WERI-Rb-1 (cell line): ENCODE measurements at regions not wholly inside any gene's neighbourhood (a gene's known extent, or its start where the extent isn't known, plus 50 kb on each side); places are given as distances from the start of the nearest gene placed in this dataset.

ENCODE experiments used
- DNase-seq: peaks from one replicate; pipeline ENCODE4 v3.0.0-alpha.2; 2020
- H3K27ac ChIP-seq: fragments of 250-450 bp; sonication (Bioruptor Pico); 2 replicates; pipeline ENCODE4 v1.5.1; 2020; ENCODE audit warnings: mild to moderate bottlenecking, moderate library complexity
- H3K27me3 ChIP-seq: fragments of 250-450 bp; sonication (Bioruptor Pico); 2 replicates; pipeline ENCODE4 v1.5.1; 2021; ENCODE audit warnings: mild to moderate bottlenecking, low read depth, moderate library complexity; ENCODE audit not compliant: insufficient read depth, severe bottlenecking
- H3K36me3 ChIP-seq: fragments of 250-450 bp; sonication (Bioruptor Pico); 2 replicates; pipeline ENCODE4 v1.5.1; 2020; ENCODE audit warnings: mild to moderate bottlenecking, moderate library complexity
- H3K4me3 ChIP-seq: 2 replicates; pipeline ENCODE4 v1.5.1; 2011; ENCODE audit warnings: low read depth, mild to moderate bottlenecking, control low read depth, low read length
- H3K9me3 ChIP-seq: fragments of 250-450 bp; sonication (Bioruptor Pico); 2 replicates; pipeline ENCODE4 v1.5.1; 2021; ENCODE audit warnings: mild to moderate bottlenecking, moderate library complexity; ENCODE audit not compliant: severe bottlenecking
- TF ChIP-seq, protein P1 (sequence below): IDR thresholded peaks from 2 replicates; pipeline ENCODE4 v1.5.1; 2011; ENCODE audit warnings: low read depth, mild to moderate bottlenecking, control low read depth, inconsistent platforms, low read length

DNA sequence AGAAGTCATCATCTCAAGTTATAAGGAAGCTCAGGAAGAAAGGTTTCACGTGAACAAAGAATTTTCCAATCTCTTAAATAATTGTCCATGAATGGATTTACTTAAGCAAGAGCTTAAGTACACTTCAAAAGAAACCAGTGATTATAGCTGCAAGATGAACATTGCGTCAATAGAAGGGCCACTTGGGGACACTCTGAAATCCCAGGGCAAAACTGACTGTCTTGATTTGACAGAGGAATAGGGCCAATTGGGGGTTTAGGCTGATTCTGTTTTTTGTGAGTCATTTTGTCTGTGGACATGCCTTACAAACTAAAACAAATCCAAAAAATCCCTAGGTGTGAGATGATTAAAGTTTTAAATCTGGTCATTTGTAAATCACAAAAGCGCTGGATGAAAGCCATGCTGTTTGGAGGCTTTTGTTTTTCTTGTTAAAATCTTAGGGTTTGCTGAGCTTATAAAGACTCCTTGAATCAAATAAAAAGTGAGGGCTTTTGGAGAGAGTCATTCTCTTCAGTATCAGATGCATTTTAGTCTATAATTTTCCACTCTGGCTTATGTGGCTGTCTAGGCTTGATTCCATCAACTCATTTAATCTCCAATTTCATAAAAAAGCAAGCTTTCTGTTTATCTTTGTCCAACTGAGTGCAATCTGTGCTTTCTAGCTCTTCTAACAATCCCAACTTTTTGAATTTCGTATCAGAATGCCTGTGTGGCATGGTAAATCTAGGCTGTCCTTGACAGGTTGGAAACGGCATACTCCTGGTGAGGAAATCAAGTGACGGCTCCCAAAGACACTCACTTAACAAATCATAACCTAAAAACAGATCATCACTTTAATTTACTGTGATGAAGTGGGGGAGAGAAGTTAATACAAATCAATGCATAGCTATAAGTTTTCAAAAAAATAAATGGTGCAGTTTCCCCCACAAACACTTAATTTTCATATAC is 98.2 kb upstream of the SOX9 start:
- no peak overlapping the region for H3K4me3 ChIP-seq
- no peak overlapping the region for H3K27ac ChIP-seq
- TF ChIP-seq, protein P1, sequence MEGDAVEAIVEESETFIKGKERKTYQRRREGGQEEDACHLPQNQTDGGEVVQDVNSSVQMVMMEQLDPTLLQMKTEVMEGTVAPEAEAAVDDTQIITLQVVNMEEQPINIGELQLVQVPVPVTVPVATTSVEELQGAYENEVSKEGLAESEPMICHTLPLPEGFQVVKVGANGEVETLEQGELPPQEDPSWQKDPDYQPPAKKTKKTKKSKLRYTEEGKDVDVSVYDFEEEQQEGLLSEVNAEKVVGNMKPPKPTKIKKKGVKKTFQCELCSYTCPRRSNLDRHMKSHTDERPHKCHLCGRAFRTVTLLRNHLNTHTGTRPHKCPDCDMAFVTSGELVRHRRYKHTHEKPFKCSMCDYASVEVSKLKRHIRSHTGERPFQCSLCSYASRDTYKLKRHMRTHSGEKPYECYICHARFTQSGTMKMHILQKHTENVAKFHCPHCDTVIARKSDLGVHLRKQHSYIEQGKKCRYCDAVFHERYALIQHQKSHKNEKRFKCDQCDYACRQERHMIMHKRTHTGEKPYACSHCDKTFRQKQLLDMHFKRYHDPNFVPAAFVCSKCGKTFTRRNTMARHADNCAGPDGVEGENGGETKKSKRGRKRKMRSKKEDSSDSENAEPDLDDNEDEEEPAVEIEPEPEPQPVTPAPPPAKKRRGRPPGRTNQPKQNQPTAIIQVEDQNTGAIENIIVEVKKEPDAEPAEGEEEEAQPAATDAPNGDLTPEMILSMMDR: no peak
- H3K36me3 ChIP-seq: no peaks in the 10 kb centered on the region
- DNase-seq: peak; percentile 32
- no peaks in the 10 kb centered on the region for H3K9me3 ChIP-seq
- H3K27me3 ChIP-seq: no peaks in the 10 kb centered on the region

DNA sequence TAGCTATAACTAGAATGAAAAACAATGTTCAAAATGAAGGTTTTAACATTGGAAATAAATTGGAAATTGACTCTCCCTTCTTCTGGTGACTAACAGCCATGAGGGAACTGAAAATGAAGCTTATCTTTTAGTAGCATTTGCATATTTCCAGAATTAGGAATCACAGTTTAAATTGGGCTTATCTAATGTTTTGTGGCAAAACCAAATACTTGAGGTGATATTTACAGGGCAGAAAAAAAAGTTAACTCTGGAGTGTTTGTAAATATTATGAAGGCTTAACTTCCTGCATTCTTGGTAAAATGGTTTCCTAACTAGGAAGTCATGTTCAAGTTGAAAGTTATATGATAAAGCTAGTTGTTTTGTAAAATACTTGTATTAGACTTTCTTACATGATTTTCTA is 96.4 kb upstream of the SOX9 start:
- no peak for DNase-seq
- H3K9me3 ChIP-seq: no peaks in the 10 kb centered on the region
- no peaks in the 10 kb centered on the region for H3K27me3 ChIP-seq
- H3K4me3 ChIP-seq: no peak overlapping the region
- no peaks in the 10 kb centered on the region for H3K36me3 ChIP-seq
- TF ChIP-seq, protein P1: no peak
- H3K27ac ChIP-seq: no peak overlapping the region

DNA sequence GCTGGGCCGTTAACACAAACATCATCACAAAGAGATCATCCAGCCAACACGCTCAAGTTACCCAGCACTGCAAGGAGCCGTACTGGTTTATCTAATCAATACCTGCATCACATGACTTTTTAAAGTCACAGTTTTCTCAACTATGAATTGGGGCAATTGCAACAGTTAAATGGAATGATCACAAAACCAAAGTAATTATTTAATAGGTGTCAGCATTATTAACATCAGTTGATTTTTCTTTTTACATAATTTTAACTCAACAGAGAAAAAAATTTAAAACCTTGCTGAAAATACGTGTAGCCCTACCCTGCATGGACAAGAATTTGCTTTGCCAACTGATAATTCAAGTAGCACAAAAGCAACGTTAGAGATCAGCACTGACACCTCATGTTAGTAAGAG is 95.7 kb upstream of the SOX9 start:
- no peaks in the 10 kb centered on the region for H3K27me3 ChIP-seq
- TF ChIP-seq, protein P1: no peak
- H3K9me3 ChIP-seq: no peaks in the 10 kb centered on the region
- no peak overlapping the region for H3K4me3 ChIP-seq
- no peak overlapping the region for H3K27ac ChIP-seq
- no peak for DNase-seq
- H3K36me3 ChIP-seq: no peaks in the 10 kb centered on the region

DNA sequence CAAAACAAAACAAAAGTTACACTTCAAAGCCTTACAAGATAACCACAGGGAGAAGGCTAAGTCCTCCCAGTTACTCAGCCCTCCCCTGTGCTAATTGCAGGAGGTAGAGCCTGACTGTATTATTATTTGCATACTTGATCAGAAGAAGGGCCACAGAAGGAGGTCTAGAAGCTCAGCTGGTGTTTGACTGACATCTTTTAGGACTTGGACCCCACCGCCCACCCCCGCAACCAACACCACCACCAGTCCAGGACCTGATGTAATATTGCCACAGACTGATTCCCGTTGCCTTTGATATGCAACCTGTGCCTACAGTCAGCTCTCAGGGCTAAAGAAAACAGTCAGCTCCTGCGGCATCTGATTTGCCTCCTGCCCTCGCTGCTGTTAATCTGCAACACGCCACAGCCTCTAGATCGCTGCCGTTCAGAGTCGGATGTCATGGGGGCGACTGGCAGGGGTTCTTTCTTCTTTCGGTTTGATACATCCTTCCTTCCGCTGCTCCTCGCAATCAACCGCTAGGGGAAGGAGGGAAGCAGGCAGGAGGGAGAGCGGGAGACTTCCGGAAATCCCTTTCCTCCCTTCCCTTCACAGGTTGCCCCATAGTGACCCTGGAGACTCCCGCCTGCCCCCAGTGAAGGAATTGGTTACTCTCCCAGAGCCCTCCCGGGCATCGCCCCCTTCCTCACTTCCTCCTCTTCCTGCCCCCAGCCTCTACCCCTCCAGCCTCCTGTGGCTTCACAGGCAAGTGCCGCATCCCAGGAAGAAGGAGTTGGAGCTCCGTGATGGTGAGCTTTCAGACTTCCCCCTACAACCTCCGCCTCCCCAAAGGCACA is 90.5 kb upstream of the SOX9 start:
- Histone ChIP-seq H3K9me3 (no peaks in the 10 kb centered on the region), H3K4me3 (no peak overlapping the region), H3K27me3 (no peaks in the 10 kb centered on the region), H3K27ac (no peak overlapping the region), H3K36me3 (no peaks in the 10 kb centered on the region)
- TF ChIP-seq, protein P1: no peak
- DNase-seq: peak; percentile 9

DNA sequence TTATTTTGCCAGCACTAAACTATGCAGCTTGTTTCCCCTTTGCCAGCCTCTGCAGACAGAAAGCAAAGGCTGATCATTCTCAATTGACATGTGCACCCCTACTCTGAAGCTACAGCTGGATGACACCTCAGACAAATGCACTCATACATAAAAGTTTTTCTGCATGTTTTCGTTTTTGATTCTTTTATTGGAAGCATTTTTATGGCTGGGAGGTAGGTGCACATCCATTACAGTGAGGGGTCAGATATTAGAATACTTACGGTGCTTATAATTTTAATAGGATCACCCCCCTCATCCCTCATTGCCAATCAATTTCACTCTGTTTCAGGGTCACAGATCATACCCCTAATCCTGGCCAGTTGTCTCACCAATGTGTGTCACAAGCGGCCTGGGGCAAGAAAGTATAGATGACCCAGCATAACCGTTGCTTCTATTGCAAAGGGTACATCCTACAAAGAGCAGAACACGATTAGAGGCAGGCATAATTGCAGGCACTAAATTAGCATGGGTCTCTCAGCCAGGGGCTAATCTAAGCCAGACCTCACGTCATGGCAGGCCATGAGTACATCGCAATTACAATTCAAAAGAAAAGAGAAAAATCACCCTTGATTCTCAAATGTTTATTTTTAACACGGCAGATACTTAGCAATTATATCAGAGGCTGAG is 89.5 kb upstream of the SOX9 start:
- Histone ChIP-seq H3K36me3 (no peaks in the 10 kb centered on the region), H3K9me3 (no peaks in the 10 kb centered on the region), H3K27ac (no peak overlapping the region), H3K27me3 (no peaks in the 10 kb centered on the region), H3K4me3 (no peak overlapping the region)
- DNase-seq: no peak
- TF ChIP-seq, protein P1: no peak
